NCI-H2196 treated with DMSO at 0.1 percent for 48 hours (cell line): ENCODE measurements at regions not wholly inside any gene's neighbourhood (a gene's known extent, or its start where the extent isn't known, plus 50 kb on each side); places are given as distances from the start of the nearest gene placed in this dataset.
"Not testable (repeated sequence)": the region's sequence is repeated elsewhere in the genome, so short reads cannot be mapped to it uniquely, and the experiment has no call there.

Experiments used
- DNase-seq: peaks from one replicate; lab custom pipeline; 2025; ENCODE audit not compliant: unreplicated experiment; lab: John Stamatoyannopoulos, UW

DNA sequence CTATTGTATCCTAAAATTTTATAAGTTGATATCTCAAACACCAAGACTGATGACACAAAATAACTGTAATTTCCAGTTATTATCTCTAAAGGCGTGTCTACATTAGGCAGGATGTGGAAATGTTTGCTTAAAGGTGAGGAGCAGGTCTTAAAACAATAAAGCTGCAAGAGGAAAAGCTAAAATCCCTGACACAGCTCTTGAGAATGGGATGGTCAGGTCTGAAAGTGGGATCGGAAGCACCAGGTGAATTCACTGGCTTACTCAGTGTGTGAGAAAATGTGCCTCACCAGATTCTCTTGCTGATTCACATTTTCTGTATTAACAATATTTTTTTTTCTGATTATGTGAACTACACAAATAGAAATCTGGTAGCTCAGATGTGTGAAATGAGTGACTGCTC, 421.9 kb upstream of the ADAMTS5 start:
- DNase-seq, result no peak

- DNase-seq, result no peak
Observed at GRCh38 chr21:27382404-27382803, 415.5 kb upstream of the ADAMTS5 start.

DNA sequence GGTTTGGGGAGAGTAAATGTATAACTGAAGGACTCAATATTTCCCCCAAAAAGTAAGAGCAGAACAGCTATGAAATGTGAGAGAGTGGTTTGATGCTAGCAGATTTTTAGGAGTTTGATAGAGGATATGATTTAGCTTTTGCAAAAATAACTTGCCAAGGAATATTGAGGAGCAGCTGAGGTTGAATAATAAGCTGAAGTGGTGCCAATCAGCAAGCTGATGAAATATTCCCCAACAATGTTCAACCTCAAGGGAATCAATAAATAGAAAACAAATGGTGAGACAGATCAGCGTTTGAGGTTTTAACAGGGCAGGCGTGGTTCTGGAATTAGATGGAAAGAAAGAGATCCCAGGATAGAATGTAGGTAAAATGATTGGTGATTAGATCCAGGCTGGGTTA, 413.4 kb upstream of the ADAMTS5 start:
- no peak for DNase-seq

DNA sequence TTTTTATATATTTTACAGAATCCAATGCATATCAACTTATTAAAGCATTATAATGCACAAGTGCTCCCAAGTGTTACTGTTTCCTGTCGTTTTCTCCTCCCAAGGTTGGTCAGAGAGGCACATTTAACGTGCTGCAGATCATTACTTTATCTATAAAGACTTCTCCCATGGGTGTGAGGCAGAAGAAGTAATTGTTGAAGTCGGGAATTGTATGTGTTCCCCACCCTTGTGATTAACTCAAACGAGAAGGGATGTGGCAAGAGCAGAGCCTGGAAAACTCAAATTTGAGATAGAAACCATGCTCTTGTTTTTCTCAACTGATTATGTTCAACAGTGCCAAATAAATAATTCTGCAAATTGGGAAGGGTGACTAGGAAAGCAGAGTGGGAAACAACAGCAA, 412.5 kb upstream of the ADAMTS5 start:
- DNase-seq, result no peak

DNA sequence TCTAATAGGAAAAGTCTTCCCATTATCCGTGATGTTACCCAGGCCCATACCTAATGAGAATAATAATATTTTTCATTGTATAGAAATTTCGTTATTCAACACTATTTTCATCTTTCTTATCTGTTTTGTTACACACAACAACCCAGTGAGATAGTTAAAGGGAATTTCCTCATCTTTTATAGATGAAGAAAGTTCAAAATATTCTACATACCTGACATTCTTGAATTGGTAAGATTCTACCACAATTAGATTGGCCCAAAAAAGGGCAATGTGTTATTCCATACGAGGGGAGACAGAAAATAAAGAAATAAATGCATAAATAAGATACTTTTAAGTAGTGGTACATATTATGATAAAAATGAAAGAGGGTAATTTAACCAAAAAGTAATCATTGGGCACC, 405.5 kb upstream of the ADAMTS5 start:
- DNase-seq, result no peak

- no peak for DNase-seq
Observed at GRCh38 chr21:27371975-27372331, 405.1 kb upstream of the ADAMTS5 start.

DNA sequence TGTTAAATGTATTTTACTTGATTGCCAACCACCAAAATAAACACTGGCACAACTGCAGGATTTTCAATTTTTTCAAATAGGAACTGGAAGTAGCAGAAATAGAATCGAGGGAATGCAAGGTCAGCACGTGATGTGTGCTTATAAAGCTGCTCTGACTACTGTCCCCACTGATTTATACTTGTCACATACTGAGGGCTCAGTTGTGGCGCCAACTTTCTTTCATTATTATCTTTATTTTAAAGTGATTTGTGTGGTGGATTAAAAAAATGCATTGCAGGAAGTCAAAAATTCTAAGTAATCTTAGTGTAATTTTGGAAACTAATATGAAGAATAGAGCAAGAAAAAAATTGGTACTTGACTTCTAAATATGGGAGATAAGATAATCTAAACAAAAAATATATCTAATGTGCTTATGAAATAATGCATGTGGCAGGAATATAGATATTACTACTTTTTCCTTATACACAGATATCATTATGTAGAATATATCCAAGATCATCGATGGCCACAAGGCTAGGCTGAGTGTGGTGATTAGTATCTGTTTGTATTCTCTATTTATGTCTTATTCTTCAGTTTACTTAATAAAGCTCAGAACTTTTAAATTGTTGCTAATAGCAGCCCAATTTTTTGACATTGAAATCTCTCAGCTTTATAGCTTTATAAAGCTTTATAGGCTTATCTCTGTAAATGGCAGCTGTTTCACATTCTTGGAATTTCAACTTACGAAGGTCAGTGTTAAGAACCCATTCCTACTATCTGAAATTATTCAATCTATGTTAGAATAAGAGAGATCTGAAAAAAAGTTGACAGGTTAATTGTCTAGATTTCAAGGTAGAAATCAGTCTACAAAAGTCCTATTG, 404.5 kb upstream of the ADAMTS5 start:
- DNase-seq, result no peak

DNA sequence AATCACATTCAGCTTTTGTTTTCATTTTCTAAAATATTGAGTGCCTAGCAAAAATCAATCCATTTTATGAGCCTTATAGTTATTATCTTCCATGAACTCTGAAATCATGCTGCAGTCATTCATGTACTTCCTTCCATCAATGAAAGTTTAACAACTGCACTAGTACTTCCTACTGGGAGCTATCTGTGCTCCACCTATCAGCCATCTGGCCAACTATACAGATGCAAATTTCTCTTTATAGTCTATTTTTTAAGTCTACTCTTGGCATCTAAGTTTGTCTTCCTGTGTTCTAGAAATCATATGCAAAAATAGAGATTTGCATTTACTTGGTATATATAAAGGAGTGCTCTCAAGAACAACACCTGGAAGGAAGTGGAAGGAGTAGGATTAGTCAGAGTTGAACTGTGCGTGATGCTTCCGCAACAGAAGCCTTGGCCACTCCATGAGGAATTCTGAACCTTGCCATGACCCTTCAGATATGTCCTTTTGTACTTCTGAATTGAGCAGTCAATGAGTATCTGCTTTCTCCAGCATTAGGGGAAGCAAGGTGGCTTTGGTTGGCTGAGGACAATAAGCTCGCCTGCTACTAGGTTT, 403.2 kb upstream of the ADAMTS5 start:
- DNase-seq, result no peak

- DNase-seq, result no peak
Observed at GRCh38 chr21:27369234-27369633, 402.3 kb upstream of the ADAMTS5 start.

- DNase-seq, result no peak
Observed at GRCh38 chr21:27366646-27367235, 399.9 kb upstream of the ADAMTS5 start.

- no peak for DNase-seq
Observed at GRCh38 chr21:27366036-27366435, 399.1 kb upstream of the ADAMTS5 start.

- DNase-seq, result no peak
Observed at GRCh38 chr21:27365394-27365793, 398.5 kb upstream of the ADAMTS5 start.

GRCh38 chr21:27363719-27364477, 397.0 kb upstream of the ADAMTS5 start:
- DNase-seq, result no peak

GRCh38 chr21:27362249-27362648, 395.4 kb upstream of the ADAMTS5 start:
- no peak for DNase-seq

- no peak for DNase-seq
Observed at GRCh38 chr21:27359141-27359540, 392.3 kb upstream of the ADAMTS5 start.

DNA sequence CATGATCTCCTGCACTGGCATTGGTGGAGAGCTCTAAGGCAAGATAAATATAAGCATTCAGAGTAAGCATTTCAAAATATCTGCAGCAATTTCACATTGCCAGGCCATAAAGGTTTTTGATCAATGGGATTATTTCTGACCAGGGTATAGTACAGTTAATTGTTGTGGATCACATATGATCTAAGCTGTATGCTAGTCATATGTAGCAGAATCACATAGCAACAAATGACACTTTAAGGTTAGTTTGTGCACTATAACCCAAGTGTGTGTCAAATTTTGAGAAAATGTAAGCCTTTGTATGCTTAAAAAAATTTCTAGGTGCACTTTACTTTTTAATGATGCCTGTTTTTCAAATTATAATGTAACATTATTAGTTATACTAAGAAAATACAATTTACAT, 386.0 kb upstream of the ADAMTS5 start:
- no peak for DNase-seq

DNA sequence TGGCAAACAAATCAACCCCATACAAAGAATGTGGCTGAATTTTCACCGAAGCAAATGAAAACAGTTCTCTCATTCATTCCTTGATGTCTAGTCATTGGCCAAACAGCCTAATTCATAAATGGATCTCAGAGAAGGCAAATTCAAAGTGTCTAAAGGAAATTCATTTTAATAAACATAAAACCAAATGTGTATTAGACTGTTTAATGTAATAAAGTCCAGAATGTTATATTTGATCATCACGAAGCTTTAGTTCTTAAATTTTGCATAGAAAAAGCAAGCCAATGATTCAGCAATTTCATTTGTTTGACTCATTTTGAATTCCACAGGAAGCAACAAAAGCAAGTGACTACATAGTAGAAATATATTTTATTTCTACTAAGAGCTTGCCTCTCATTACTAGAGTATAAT, 379.2 kb upstream of the ADAMTS5 start:
- DNase-seq, result no peak

GRCh38 chr21:27339902-27340301, 373.0 kb upstream of the ADAMTS5 start:
- no peak for DNase-seq

DNA sequence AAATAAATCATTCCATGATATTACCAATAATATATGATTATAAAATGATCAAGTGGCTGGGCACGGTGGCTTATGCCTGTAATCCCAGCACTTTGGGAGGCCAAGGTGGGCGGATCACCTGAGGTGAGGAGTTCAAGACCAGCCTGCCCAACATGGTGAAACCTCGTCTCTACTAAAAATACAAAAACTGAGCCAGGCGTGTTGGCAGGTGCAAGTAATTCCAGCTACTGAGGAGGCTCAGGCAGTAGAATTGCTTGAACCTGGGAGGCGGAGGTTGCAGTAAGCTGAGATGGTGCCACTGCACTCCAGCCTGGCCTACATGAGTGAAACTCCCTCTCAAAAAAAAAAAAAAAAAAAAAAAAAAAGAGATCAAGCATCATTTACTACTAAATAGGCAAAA, 371.1 kb upstream of the ADAMTS5 start:
- DNase-seq, result not testable (repeated sequence)

GRCh38 chr21:27333096-27333495, 366.2 kb upstream of the ADAMTS5 start:
- DNase-seq, result no peak

DNA sequence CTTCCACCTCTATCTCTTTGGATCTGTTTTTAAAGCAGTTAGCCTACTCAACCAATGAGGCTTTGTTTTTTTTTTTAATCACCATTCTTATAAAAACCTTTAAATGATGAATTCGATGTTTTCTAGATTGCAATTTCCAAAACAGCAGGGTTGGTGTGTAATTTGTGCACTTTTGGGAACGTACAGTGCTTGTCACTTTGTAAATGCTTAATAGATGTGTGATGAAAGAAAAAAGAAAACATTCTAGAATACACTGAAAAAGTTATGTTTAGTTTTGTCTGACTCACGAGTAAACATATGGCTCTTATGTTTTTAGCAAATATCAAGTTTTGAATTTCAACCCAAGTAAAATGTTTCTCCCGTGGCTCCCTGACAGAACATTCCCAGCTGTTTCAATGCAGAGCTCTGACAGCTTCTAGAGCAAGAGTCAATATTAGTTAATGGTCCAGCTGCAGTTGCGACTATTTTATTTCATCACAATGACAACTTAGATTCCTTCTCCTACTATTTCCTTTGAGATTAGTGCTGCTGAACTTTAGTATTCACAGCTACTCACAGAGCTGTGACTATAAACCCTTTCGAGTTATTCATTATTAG, 362.5 kb upstream of the ADAMTS5 start:
- no peak for DNase-seq
